ENCODE measurements at regions not wholly inside any gene's neighbourhood (a gene's known extent, or its start where the extent isn't known, plus 50 kb on each side); places are given as distances from the start of the nearest gene placed in this dataset.

DNA sequence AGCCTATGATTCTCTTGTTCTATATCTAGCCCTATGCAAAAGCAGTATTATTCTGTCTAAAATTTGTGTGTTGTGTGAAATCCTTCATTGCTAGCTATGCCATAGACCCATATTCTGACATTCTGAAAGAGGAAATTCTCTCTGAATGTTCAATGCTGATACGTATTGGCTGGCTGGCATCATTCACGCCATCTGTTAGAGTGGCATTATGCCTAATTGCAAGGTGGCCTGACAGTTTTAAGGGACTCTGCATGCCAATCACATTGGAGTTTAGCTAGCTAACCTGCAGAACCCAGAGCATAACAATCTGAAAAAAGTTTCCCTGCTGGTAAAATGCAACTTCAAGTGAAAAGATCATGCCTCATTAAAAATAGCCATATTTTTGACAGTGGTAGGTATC is 316.0 kb downstream of the SOX11 start:
- TF ChIP-seq USF2 (IDR thresholded peaks at IDR 0.05; ENCODE audit: low read depth, low read length) (no peak), USF2 (CRISPR knock-in tag; IDR thresholded peaks at IDR 0.05; ENCODE audit: borderline replicate concordance) (no peak), SP1 (IDR thresholded peaks at IDR 0.05) (no peak), SP1 (CRISPR knock-in tag; IDR thresholded peaks at IDR 0.05) (no peak), MAX (IDR thresholded peaks at IDR 0.05) (no peak)
- TF ChIP-seq, protein P1, sequence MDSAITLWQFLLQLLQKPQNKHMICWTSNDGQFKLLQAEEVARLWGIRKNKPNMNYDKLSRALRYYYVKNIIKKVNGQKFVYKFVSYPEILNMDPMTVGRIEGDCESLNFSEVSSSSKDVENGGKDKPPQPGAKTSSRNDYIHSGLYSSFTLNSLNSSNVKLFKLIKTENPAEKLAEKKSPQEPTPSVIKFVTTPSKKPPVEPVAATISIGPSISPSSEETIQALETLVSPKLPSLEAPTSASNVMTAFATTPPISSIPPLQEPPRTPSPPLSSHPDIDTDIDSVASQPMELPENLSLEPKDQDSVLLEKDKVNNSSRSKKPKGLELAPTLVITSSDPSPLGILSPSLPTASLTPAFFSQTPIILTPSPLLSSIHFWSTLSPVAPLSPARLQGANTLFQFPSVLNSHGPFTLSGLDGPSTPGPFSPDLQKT (CRISPR knock-in tag; IDR thresholded peaks at IDR 0.05; ENCODE audit: borderline replicate concordance), result no peak

Data from HepG2 (cell line).